DMS53 (cell line): ENCODE measurements at regions not wholly inside any gene's neighbourhood (a gene's known extent, or its start where the extent isn't known, plus 50 kb on each side); places are given as distances from the start of the nearest gene placed in this dataset.
A peak's percentile ranks its signal among the peaks of the same experiment; 100 is the strongest.
"Not testable (repeated sequence)": the region's sequence is repeated elsewhere in the genome, so short reads cannot be mapped to it uniquely, and the experiment has no call there.

Experiments used
- DNase-seq: peaks from one replicate; lab custom pipeline; 2025; lab: John Stamatoyannopoulos, UW

- no peak for DNase-seq
These were observed 52.3 kb downstream of the MRPL57 start for GRCh38 chr13:21228738-21229137.

GRCh38 chr13:21229241-21230024 lies 53.0 kb downstream of the MRPL57 start:
- DNase-seq = no peak

DNA sequence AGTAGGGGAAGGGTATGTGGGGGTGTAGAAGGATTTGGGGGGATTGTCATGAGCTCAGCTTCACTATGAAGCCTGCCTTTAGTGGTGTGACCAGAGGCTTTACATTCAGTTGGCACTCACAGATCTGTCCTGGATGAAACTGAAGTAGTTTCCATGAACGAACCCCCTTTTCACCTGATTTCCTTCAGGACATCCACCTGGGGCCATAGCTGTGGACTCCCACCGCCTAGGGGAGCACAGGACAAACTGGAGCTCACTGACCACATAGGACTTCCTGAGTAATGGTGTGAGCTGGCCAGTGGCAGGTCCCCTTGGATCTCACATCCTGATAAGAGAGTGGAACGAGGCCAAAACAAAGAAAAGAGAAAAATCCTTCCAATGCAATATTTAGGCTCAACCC lies 54.1 kb downstream of the MRPL57 start:
- DNase-seq = no peak

GRCh38 chr13:21231426-21231940 lies 55.0 kb downstream of the MRPL57 start:
- no peak for DNase-seq

- DNase-seq = no peak
These were observed 55.7 kb downstream of the MRPL57 start for GRCh38 chr13:21232196-21232595.

GRCh38 chr13:21232599-21232998 lies 56.1 kb downstream of the MRPL57 start:
- DNase-seq = no peak

DNA sequence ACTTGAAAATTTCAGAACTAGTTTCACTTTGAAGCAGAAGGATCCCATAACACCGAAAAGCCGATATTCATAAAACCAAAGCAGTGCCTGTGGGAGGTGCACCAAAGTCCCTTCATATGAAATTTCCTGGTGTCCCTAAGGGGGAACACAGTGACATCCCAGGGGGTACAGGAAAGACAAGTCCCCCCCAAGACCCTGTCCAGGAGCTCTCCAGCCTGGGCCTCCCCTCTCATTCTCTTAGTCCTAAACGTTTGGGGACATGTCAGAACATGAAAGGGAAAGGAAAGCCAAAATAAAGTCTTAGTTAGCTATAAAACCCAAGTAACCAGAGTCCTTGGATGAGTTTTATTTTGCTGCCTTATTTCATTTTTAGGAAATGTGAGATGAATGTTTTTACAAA lies 56.6 kb downstream of the MRPL57 start:
- DNase-seq = no peak

DNA sequence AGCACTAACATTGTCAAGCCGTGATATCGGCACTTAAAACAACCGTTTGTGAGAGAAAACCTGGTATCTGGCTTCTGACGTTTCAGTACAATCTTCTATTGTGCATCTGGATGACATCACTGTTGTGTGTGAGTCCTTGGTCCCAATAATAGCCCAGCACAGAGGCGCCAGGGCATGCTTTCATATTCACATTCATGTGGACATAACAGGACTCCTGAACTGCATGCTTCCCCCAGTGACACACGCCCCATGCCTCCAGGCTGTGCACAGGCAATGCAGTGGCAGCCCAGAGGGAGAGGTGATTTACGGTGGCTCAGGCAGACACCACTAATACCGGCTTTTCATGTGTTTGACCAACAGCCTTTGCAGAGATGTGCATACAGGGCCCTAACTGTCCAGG lies 58.1 kb downstream of the MRPL57 start:
- DNase-seq = peak; percentile 64

GRCh38 chr13:21235174-21235573 lies 58.7 kb downstream of the MRPL57 start:
- peak; percentile 75 for DNase-seq

DNA sequence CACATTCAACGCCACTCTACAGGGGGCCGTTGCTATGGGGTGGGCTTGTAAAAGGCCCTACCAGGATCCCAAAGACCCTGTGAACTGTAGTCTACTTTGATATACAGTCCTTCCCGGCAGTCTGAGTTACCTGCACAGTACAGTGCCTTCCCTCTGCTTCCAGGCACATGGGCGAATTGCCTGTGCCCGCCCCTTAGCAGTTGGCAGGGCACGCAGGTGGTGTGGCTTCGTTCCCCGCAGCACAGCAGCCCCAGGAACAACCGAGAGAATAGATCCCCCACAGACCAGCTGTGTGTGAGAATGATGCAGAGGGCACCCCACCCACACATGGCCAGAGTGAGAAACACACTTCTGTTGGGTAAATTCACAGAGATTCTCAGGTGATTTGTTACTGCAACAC lies 60.6 kb downstream of the MRPL57 start:
- DNase-seq = no peak

DNA sequence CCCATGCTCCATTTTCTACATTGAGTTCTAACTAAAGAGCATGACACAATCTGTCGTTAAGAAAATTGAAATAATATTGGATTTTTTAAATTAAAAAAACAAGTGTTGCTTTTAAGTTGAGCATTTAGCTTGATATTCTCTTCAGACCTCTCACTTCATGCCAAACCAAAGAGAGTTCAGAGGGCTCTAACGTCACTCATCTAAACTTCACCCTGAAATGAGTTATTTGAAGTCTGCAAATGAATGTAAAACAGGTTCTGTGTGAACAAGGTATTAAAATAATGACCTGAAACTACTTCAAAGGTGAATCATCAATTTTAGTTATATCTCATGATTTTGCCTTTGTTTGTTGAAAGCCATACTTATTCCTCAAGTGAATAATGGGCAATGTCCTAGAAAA lies 61.8 kb downstream of the MRPL57 start:
- DNase-seq = no peak

GRCh38 chr13:21240586-21240985 lies 64.1 kb downstream of the MRPL57 start:
- peak; percentile 48 for DNase-seq

DNA sequence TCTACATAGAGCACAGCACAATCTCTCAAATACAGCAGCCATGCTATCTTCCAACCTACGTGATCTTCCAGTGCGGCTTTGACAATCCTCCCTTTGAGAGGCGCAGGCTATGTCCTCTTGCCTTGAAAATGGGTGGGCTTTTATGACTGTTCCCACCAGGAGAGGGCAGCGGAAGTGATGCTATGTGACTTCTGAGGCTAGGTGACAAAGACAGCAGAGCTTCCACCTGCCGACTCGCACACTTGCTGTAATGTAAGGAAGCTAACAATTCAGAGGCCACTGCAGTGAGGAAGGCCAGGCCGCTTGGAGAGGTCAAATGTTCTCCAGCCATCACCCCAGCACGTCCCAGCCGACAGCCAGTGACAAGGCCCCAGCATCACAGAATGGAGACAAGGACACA lies 65.8 kb downstream of the MRPL57 start:
- DNase-seq = no peak

GRCh38 chr13:21243045-21243897 lies 66.8 kb downstream of the MRPL57 start:
- DNase-seq = peak; percentile 81

GRCh38 chr13:21243898-21244184 lies 67.4 kb downstream of the MRPL57 start:
- DNase-seq = not testable (repeated sequence)

GRCh38 chr13:21246761-21247452 lies 70.4 kb downstream of the MRPL57 start:
- DNase-seq = no peak

- DNase-seq = no peak
These were observed 79.9 kb downstream of the MRPL57 start for GRCh38 chr13:21256351-21256761.

DNA sequence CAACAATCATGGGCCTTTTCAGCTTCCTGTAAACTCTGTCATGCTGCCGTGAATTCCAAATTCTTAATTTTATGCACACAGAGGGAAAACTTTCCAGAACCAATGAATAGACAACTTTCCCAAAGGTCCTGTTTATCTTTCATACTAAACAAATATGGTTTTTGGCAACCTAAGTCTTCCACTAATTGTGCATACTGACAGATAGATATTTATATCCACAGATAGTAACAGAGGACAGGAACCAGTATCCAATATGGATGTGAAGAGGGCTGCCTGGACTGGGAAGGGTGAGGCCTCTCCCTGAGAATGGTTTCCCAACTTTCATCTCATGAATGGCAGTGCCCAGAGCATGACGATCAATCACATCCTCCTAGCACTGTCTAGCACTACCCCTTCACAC lies 80.4 kb downstream of the MRPL57 start:
- no peak for DNase-seq

GRCh38 chr13:21259571-21260455 lies 83.4 kb downstream of the MRPL57 start:
- no peak for DNase-seq

DNA sequence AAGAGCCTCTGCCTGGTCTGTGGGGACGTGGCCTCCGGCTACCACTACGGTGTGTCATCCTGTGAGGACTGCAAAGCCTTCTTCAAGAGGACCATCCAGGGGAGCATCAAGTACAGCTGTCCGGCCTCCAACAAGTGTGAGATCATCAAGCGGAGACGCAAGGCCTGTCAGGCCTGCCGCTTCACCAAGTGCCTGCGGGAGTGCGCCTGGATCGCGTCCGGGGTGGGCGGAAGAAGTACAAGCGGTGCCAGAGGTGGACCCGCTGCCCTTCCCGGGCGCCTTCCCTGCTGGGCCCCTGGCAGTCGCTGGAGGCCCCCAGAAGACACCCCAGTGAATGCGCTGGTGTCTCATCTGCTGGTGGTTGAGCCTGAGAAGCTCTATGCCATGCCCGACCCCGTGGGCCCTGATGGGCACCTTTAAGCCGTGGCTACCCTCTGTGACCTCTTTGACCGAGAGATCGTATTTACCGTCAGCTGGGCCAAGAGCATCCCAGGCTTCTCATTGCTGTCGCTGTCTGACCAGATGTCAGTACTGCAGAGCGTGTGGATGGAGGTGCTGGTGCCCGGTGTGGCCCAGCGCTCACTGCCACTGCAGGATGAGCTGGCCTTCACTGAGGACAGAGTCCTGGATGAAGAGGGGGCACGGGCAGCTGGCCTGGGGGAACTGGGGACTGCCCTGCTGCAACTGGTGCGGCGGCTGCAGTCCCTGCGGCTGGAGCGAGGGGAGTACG lies 84.3 kb downstream of the MRPL57 start:
- DNase-seq = not testable (repeated sequence)
